ENCODE measurements at regions not wholly inside any gene's neighbourhood (a gene's known extent, or its start where the extent isn't known, plus 50 kb on each side); places are given as distances from the start of the nearest gene placed in this dataset.

DNA sequence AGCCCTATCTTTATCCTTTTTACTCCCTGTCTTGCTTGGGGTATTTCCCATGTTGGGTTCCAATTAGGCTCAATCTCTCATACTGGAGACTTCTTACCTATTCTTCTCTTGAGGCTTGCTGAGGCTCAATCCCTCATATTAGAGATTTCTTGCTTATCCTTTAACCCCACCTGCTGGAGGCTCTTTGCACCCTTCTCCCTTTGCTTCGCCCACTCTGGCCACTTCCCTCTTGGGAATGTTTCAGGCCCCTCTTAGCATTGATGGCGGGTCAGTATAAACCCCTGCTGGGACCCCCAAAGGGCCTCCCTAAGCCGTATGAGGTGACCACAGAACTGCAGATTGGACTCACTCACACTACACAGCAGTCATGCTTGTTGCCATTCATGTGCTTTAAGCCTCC, 69.3 kb upstream of the CDK20 start:
- Histone ChIP-seq H3K23ac (ENCODE audit: insufficient read length) (no peak overlapping the region), H3K4me2 (ENCODE audit: insufficient read depth in 1 of 2, low read depth in 2 of 2, low read length in 2 of 2) (no peak overlapping the region), H2AK5ac (ENCODE audit: low read depth, low read length) (0 out of 2 replicates have a peak overlapping the region, but pooled peaks have one; percentile 14), H4K8ac (ENCODE audit: extremely low read depth, insufficient read depth, low read length) (peak overlapping the region; percentile 28; the same call in 1 of the 2 replicates), H2BK12ac (ENCODE audit: low read depth, low read length) (0 out of 2 replicates have a peak overlapping the region, but pooled peaks have one; percentile 1), H3K36me3 (ENCODE audit: control insufficient read depth in 2 of 4, insufficient read depth in 4 of 4, low read length in 3 of 4) (no peaks in the 10 kb centered on the region), H3K56ac (replicated peaks; ENCODE audit: insufficient read length, low read depth, low read length) (no peak overlapping the region), H3K27me3 (replicated peaks in 1 of 4; ENCODE audit: control insufficient read depth in 3 of 4, extremely low read depth in 1 of 4, insufficient read depth in 3 of 4, low read length in 3 of 4) (no peaks in the 10 kb centered on the region), H4K5ac (ENCODE audit: insufficient read length, low read depth, low read length) (no peak overlapping the region), H3K9ac (replicated peaks in 1 of 4; ENCODE audit: extremely low read depth in 1 of 4, low read depth in 3 of 4, low read length in 3 of 4) (no peak overlapping the region), H2BK20ac (ENCODE audit: low read length) (no peak overlapping the region), H3K79me2 (ENCODE audit: control insufficient read depth in 1 of 2, insufficient read depth in 2 of 2, low read length in 2 of 2) (no peaks in the 10 kb centered on the region), H3K4ac (replicated peaks; ENCODE audit: insufficient read length, low read depth, low read length) (no peak overlapping the region), H2BK5ac (ENCODE audit: low read depth, low read length) (no peak overlapping the region), H2BK15ac (ENCODE audit: low read length) (no peak overlapping the region), H4K20me1 (replicated peaks in 1 of 2; ENCODE audit: control insufficient read depth in 1 of 2, insufficient read depth in 2 of 2, low read length in 2 of 2) (no peaks in the 10 kb centered on the region), H3K4me1 (replicated peaks in 1 of 4; ENCODE audit: control insufficient read depth in 3 of 4, insufficient read depth in 4 of 4, low read length in 3 of 4) (peaks cover 0 to 19% (median 10%) of the 10 kb centered on the region in 4 experiments; a peak in 4 of 7 replicates), H3K27ac (ENCODE audit: low read depth, low read length) (no peak overlapping the region), H2AFZ (ENCODE audit: low read length) (no peak overlapping the region), H4K91ac (replicated peaks; ENCODE audit: insufficient read length, low read length) (no peak overlapping the region), H2BK120ac (replicated peaks; ENCODE audit: low read depth, low read length) (no peak overlapping the region), H3K4me3 (ENCODE audit: extremely low read depth in 1 of 4, insufficient read depth in 2 of 4, low read depth in 3 of 4, low read length in 4 of 4) (0 out of 8 replicates have a peak overlapping the region, but pooled peaks of 1 of the 4 experiments have one; percentile 14), H3K79me1 (ENCODE audit: low read depth, low read length) (no peaks in the 10 kb centered on the region), H3K14ac (ENCODE audit: insufficient read length) (no peak overlapping the region), H3K9me3 (ENCODE audit: insufficient read depth in 2 of 2, low read depth in 1 of 2, low read length in 1 of 2) (no peaks in the 10 kb centered on the region), H3K23me2 (ENCODE audit: low read depth, low read length) (no peaks in the 10 kb centered on the region), H3K18ac (ENCODE audit: extremely low read depth, low read length) (no peak overlapping the region)
- CTCF ChIA-PET (ENCODE audit: partially characterized antibody), result interaction anchor here (6.0 kb wide), 1 partner anchor 93 kb away, joined by 78 read pairs; no protein-coding TSS in a partner anchor
- FAIRE-seq, result no peak
- POLR2A ChIA-PET (ENCODE audit: partially characterized antibody), result no interaction called here
- 83% methylated on average over 3 of the region's 3 CpGs; no CpG with 5 or more reads in 1 of the 2 experiments for WGBS, 2 experiments (ENCODE audit: extremely low coverage in 1 of 2, insufficient coverage in 1 of 2, insufficient read length in 1 of 2, insufficient replicate concordance in 2 of 2, low coverage in 1 of 2, low lambda C conversion rate in 2 of 2, missing lambda C conversion rate in 1 of 2)
- DNase-seq (ENCODE audit: low read depth in 1 of 2, low spot score in 2 of 2), result no peak
- TF ChIP-seq, protein P1, sequence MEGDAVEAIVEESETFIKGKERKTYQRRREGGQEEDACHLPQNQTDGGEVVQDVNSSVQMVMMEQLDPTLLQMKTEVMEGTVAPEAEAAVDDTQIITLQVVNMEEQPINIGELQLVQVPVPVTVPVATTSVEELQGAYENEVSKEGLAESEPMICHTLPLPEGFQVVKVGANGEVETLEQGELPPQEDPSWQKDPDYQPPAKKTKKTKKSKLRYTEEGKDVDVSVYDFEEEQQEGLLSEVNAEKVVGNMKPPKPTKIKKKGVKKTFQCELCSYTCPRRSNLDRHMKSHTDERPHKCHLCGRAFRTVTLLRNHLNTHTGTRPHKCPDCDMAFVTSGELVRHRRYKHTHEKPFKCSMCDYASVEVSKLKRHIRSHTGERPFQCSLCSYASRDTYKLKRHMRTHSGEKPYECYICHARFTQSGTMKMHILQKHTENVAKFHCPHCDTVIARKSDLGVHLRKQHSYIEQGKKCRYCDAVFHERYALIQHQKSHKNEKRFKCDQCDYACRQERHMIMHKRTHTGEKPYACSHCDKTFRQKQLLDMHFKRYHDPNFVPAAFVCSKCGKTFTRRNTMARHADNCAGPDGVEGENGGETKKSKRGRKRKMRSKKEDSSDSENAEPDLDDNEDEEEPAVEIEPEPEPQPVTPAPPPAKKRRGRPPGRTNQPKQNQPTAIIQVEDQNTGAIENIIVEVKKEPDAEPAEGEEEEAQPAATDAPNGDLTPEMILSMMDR (IDR thresholded peaks at IDR 0.05; ENCODE audit: control extremely low read depth in 1 of 3, insufficient read depth in 1 of 3, low read depth in 1 of 3, low read length in 3 of 3), result peak in 2 of 3 experiments; percentile 35 to 41; a peak in 3 of 4 replicates
- TF ChIP-seq CHD2 (IDR thresholded peaks at IDR 0.05; ENCODE audit: low read length) (no peak), RBBP5 (IDR thresholded peaks at IDR 0.05; ENCODE audit: borderline replicate concordance, low read depth, low read length) (no peak), RAD21 (IDR thresholded peaks at IDR 0.05 in 1 of 2, conservative IDR thresholded peaks at IDR 0.05 in 1 of 2; ENCODE audit: low read depth in 2 of 2, low read length in 2 of 2) (peak; percentile 55 to 67), PHF8 (conservative IDR thresholded peaks at IDR 0.05; ENCODE audit: low read depth, low read length) (no peak), EGR1 (IDR thresholded peaks at IDR 0.05; ENCODE audit: borderline replicate concordance, low read depth, low read length) (no peak), KDM4A (IDR thresholded peaks at IDR 0.05; ENCODE audit: low read depth, low read length, severe bottlenecking) (no peak)
- TF ChIP-seq, protein P2, sequence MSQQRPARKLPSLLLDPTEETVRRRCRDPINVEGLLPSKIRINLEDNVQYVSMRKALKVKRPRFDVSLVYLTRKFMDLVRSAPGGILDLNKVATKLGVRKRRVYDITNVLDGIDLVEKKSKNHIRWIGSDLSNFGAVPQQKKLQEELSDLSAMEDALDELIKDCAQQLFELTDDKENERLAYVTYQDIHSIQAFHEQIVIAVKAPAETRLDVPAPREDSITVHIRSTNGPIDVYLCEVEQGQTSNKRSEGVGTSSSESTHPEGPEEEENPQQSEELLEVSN (IDR thresholded peaks at IDR 0.05), result no peak
- TF ChIP-seq, protein P3, sequence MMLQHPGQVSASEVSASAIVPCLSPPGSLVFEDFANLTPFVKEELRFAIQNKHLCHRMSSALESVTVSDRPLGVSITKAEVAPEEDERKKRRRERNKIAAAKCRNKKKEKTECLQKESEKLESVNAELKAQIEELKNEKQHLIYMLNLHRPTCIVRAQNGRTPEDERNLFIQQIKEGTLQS (IDR thresholded peaks at IDR 0.05; ENCODE audit: insufficient read depth, low read depth, low read length), result no peak
